GM12878 (cell line): ENCODE measurements at regions not wholly inside any gene's neighbourhood (a gene's known extent, or its start where the extent isn't known, plus 50 kb on each side); places are given as distances from the start of the nearest gene placed in this dataset.

Experiments used
- ATAC-seq: fragments of 200-7000 bp; cut with Tn5 transposase; 3 replicates; pipeline ENCODE4 v1.9.1; 2020; ENCODE audit warnings: mild to moderate bottlenecking, moderate library complexity
- BruUV-seq: library from RNA; stranded (reverse); fragments of 400-500 nt; replicated peaks from 2 replicates; lab custom pipeline; 2021; lab: Mats Ljungman, UMichigan
- CTCF ChIA-PET: fragments of 300-600 bp; sonication (Branson Sonifier 250); formaldehyde crosslinking; extraction: SDS; loops from one replicate; lab custom pipeline; 2021; ENCODE audit warnings: inconsistent platforms; lab: Yijun Ruan, JAX
- POLR2A ChIA-PET: fragments of 350-600 bp; formaldehyde crosslinking; extraction: SDS; loops from one replicate; lab custom pipeline; 2021; ENCODE audit warnings: inconsistent platforms; lab: Charles Lee
- RAD21 ChIA-PET: fragments of 300-600 bp; sonication (Branson Sonifier 250); formaldehyde crosslinking; loops from one replicate; lab custom pipeline; 2023; ENCODE audit warnings: antibody characterized with exemption; ENCODE audit not compliant: unreplicated experiment; lab: Charles Lee
- SMC1A ChIA-PET: fragments of 300-600 bp; sonication (Branson Sonifier 250); formaldehyde crosslinking; loops from one replicate; lab custom pipeline; 2023; ENCODE audit not compliant: unreplicated experiment, uncharacterized antibody; lab: Charles Lee
- DNase-seq: peaks from one replicate; pipeline ENCODE4 v3.0.0-alpha.2; 2011; ENCODE audit warnings: low read depth, low spot score
- FAIRE-seq: peaks from 3 replicates; lab custom pipeline; 2011; peaks lifted over from hg19 to GRCh38; lab: Jason Lieb, UNC
- H2AFZ ChIP-seq: 2 replicates; pipeline ENCODE4 v1.6.0; 2011; ENCODE audit warnings: low read depth, low read length, control low read depth; ENCODE audit not compliant: control insufficient read depth
- H3K27ac ChIP-seq: 2 replicates; pipeline ENCODE4 v1.5.1; 2011; ENCODE audit warnings: control low read depth; ENCODE audit not compliant: control insufficient read depth, insufficient read depth
- H3K27me3 ChIP-seq, 2 experiments: replicated peaks in 1 of 2; 2 replicates each; pipeline versions ENCODE4 v1.6.0 to v1.6.1; 2011; ENCODE audit warnings: low read length in 1 of 2; ENCODE audit not compliant: control insufficient read depth in 2 of 2, insufficient read depth in 2 of 2
- H3K36me3 ChIP-seq, 2 experiments: 2 replicates each; pipeline ENCODE4 v1.5.1; 2011; ENCODE audit warnings: low read length in 1 of 2; ENCODE audit not compliant: control insufficient read depth in 2 of 2, insufficient read depth in 2 of 2
- H3K4me1 ChIP-seq: 2 replicates; pipeline ENCODE4 v1.6.1; 2011; ENCODE audit warnings: mild to moderate bottlenecking, low read length, moderate library complexity, mixed read lengths; ENCODE audit not compliant: control insufficient read depth, insufficient read depth
- H3K4me2 ChIP-seq: 2 replicates; pipeline ENCODE4 v1.6.0; 2011; ENCODE audit warnings: control low read depth; ENCODE audit not compliant: control insufficient read depth, insufficient read depth
- H3K4me3 ChIP-seq: fragments of 200-600 bp; sonication (generic); 2 replicates; pipeline ENCODE4 v1.5.1; 2016
- H3K79me2 ChIP-seq: 2 replicates; pipeline ENCODE4 v1.6.0; 2011; ENCODE audit warnings: low read length; ENCODE audit not compliant: control insufficient read depth, insufficient read depth
- H3K9ac ChIP-seq: 2 replicates; pipeline ENCODE4 v1.8.0; 2011; ENCODE audit warnings: low read length, control low read depth, mixed read lengths; ENCODE audit not compliant: control insufficient read depth, insufficient read depth
- H3K9me3 ChIP-seq: replicated peaks from 3 replicates; pipeline ENCODE4 v1.5.1; 2011; ENCODE audit warnings: mild to moderate bottlenecking, low read length; ENCODE audit not compliant: control insufficient read depth, insufficient read depth
- H4K20me1 ChIP-seq: 2 replicates; pipeline ENCODE4 v1.6.0; 2011; ENCODE audit not compliant: control insufficient read depth, insufficient read depth
- ATF7 ChIP-seq: fragments of 450-650 bp; IDR thresholded peaks from 2 replicates; pipeline ENCODE4 v1.6.1; 2016; ENCODE audit warnings: low read depth, mild to moderate bottlenecking
- EP300 ChIP-seq, 2 experiments: fragments of 150-350 bp in 1 of 2; IDR thresholded peaks; 2 replicates each; pipeline ENCODE4 v1.6.1; 2011 to 2012; ENCODE audit warnings: low read depth in 2 of 2, low read length in 2 of 2, borderline replicate concordance in 1 of 2, improper control_type of control experiment in 1 of 2, inconsistent platforms in 1 of 2; ENCODE audit not compliant: control insufficient read depth in 1 of 2
- NFIC ChIP-seq: IDR thresholded peaks from 2 replicates; pipeline ENCODE4 v1.6.1; 2012; ENCODE audit warnings: low read depth, mild to moderate bottlenecking, inconsistent platforms, low read length, moderate library complexity
- NFYB ChIP-seq: IDR thresholded peaks from 2 replicates; pipeline ENCODE4 v1.6.1; 2011; ENCODE audit warnings: low read depth, mild to moderate bottlenecking, low read length, improper control_type of control experiment, moderate library complexity; ENCODE audit not compliant: insufficient read depth
- SIN3A ChIP-seq: IDR thresholded peaks from 2 replicates; pipeline ENCODE4 v1.6.1; 2012; ENCODE audit warnings: low read depth, low read length, improper control_type of control experiment
- SMARCA5 ChIP-seq: fragments of 450-650 bp; IDR thresholded peaks from 2 replicates; pipeline ENCODE4 v1.6.1; 2017; ENCODE audit warnings: mild to moderate bottlenecking
- STAT1 ChIP-seq: fragments of 450-650 bp; conservative IDR thresholded peaks from 2 replicates; pipeline ENCODE4 v1.6.1; 2014; ENCODE audit warnings: antibody characterized with exemption, mild to moderate bottlenecking
- TBL1XR1 ChIP-seq: IDR thresholded peaks from 2 replicates; pipeline ENCODE4 v1.6.1; 2012; ENCODE audit warnings: low read depth, low read length, improper control_type of control experiment
- USF1 ChIP-seq: IDR thresholded peaks from 2 replicates; pipeline ENCODE4 v1.6.1; 2011; ENCODE audit warnings: borderline replicate concordance, low read depth, mild to moderate bottlenecking, moderate library complexity, mixed read lengths, low read length; ENCODE audit not compliant: insufficient read depth; ENCODE audit errors: extremely low read length
- YBX1 ChIP-seq: fragments of 450-650 bp; IDR thresholded peaks from 2 replicates; pipeline ENCODE4 v1.6.1; 2016; ENCODE audit warnings: antibody characterized with exemption
- ZNF217 ChIP-seq: fragments of 450-650 bp; IDR thresholded peaks from 2 replicates; pipeline ENCODE4 v1.6.1; 2017; ENCODE audit warnings: antibody characterized with exemption, mild to moderate bottlenecking
- ZNF274 ChIP-seq: IDR thresholded peaks from one replicate; pipeline ENCODE4 v1.8.0; 2011; ENCODE audit not compliant: insufficient read length, insufficient read depth
- WGBS: methylation state at CpG from one replicate; pipeline ENCODE4 v1.1.6; 2016; ENCODE audit warnings: low lambda C conversion rate; ENCODE audit not compliant: insufficient replicate concordance, insufficient coverage; ENCODE audit errors: missing lambda C conversion rate; 5-methylcytosine and 5-hydroxymethylcytosine counted together
- in situ Hi-C: fragments of 300-500 bp; cut with MboI; formaldehyde crosslinking; loops from 9 replicates; pipeline ENCODE4 v1.14.3; 2018; ENCODE audit warnings: mixed read lengths
- intact Hi-C: fragments of 100-400 bp; cut with micrococcal nuclease; formaldehyde crosslinking; loops from one replicate; pipeline ENCODE4 v1.14.2; 2022; ENCODE audit not compliant: unreplicated experiment
- TF ChIP-seq, protein P1 (sequence below): fragments of 450-650 bp; IDR thresholded peaks from 2 replicates; pipeline ENCODE4 v1.6.1; 2017; ENCODE audit warnings: mild to moderate bottlenecking, moderate library complexity
- TF ChIP-seq, protein P2 (sequence below): fragments of 450-650 bp; IDR thresholded peaks from 2 replicates; pipeline ENCODE4 v1.6.1; 2017; ENCODE audit warnings: mild to moderate bottlenecking

DNA sequence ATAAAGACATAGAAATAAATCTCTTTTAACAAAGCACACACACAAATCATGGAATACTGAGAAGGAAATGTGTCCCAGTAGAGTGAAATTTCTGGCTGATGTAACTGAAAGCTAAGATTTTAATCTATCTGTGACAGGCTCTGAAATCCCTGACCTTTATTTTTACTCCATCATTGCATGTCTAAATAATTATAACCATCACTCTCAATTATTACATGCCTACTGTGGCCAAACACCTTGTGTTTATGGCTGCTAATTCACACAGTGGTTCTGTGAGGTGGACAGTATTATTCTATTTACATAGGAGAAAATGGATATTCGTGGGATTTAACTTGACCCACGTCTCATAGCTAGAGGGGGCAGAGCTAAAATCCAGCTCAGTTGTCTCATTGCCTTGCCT lies 438.1 kb downstream of the TLL1 start:
- in situ Hi-C loops (no loop called here), intact Hi-C loops (no loop called here)
- ATAC-seq (no peak), DNase-seq (no peak), FAIRE-seq (no peak)
- CTCF ChIA-PET = no interaction called here
- H3K9ac ChIP-seq = no peak overlapping the region
- H3K4me3 ChIP-seq = no peak overlapping the region
- H3K36me3 ChIP-seq = no peaks in the 10 kb centered on the region
- H3K4me1 ChIP-seq = no peaks in the 10 kb centered on the region
- H4K20me1 ChIP-seq = no peaks in the 10 kb centered on the region
- H3K27me3 ChIP-seq = no peaks in the 10 kb centered on the region
- WGBS = 0% methylated on average over 2 of the region's 2 CpGs
- no peaks in the 10 kb centered on the region for H3K9me3 ChIP-seq
- SMC1A ChIA-PET = interaction anchor here (1.4 kb wide), 1 partner anchor 9 kb away, joined by 3 read pairs; no protein-coding TSS in a partner anchor
- no TSS peak for BruUV-seq
- no peak overlapping the region for H3K4me2 ChIP-seq
- H2AFZ ChIP-seq = no peak overlapping the region
- no peak overlapping the region for H3K27ac ChIP-seq
- RAD21 ChIA-PET = no interaction called here
- POLR2A ChIA-PET = no interaction called here
- no peaks in the 10 kb centered on the region for H3K79me2 ChIP-seq
- no peak for TF ChIP-seq SMARCA5
- no peak for TF ChIP-seq ZNF274
- no peak for TF ChIP-seq STAT1
- no peak for TF ChIP-seq EP300 (IDR thresholded peaks at IDR 0.05; ENCODE audit: borderline replicate concordance in 1 of 2, control insufficient read depth in 1 of 2, low read depth in 2 of 2, low read length in 2 of 2)
- no peak for TF ChIP-seq YBX1
- TF ChIP-seq ATF7 = no peak
- TF ChIP-seq, protein P1, sequence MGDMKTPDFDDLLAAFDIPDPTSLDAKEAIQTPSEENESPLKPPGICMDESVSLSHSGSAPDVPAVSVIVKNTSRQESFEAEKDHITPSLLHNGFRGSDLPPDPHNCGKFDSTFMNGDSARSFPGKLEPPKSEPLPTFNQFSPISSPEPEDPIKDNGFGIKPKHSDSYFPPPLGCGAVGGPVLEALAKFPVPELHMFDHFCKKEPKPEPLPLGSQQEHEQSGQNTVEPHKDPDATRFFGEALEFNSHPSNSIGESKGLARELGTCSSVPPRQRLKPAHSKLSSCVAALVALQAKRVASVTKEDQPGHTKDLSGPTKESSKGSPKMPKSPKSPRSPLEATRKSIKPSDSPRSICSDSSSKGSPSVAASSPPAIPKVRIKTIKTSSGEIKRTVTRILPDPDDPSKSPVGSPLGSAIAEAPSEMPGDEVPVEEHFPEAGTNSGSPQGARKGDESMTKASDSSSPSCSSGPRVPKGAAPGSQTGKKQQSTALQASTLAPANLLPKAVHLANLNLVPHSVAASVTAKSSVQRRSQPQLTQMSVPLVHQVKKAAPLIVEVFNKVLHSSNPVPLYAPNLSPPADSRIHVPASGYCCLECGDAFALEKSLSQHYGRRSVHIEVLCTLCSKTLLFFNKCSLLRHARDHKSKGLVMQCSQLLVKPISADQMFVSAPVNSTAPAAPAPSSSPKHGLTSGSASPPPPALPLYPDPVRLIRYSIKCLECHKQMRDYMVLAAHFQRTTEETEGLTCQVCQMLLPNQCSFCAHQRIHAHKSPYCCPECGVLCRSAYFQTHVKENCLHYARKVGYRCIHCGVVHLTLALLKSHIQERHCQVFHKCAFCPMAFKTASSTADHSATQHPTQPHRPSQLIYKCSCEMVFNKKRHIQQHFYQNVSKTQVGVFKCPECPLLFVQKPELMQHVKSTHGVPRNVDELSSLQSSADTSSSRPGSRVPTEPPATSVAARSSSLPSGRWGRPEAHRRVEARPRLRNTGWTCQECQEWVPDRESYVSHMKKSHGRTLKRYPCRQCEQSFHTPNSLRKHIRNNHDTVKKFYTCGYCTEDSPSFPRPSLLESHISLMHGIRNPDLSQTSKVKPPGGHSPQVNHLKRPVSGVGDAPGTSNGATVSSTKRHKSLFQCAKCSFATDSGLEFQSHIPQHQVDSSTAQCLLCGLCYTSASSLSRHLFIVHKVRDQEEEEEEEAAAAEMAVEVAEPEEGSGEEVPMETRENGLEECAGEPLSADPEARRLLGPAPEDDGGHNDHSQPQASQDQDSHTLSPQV = no peak
- TF ChIP-seq TBL1XR1 = no peak
- no peak for TF ChIP-seq NFYB
- no peak for TF ChIP-seq NFIC
- no peak for TF ChIP-seq ZNF217
- no peak for TF ChIP-seq USF1
- TF ChIP-seq, protein P2, sequence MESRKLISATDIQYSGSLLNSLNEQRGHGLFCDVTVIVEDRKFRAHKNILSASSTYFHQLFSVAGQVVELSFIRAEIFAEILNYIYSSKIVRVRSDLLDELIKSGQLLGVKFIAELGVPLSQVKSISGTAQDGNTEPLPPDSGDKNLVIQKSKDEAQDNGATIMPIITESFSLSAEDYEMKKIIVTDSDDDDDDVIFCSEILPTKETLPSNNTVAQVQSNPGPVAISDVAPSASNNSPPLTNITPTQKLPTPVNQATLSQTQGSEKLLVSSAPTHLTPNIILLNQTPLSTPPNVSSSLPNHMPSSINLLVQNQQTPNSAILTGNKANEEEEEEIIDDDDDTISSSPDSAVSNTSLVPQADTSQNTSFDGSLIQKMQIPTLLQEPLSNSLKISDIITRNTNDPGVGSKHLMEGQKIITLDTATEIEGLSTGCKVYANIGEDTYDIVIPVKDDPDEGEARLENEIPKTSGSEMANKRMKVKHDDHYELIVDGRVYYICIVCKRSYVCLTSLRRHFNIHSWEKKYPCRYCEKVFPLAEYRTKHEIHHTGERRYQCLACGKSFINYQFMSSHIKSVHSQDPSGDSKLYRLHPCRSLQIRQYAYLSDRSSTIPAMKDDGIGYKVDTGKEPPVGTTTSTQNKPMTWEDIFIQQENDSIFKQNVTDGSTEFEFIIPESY = no peak
- TF ChIP-seq SIN3A = no peak
